ENCODE measurements at regions not wholly inside any gene's neighbourhood (a gene's known extent, or its start where the extent isn't known, plus 50 kb on each side); places are given as distances from the start of the nearest gene placed in this dataset.

DNA sequence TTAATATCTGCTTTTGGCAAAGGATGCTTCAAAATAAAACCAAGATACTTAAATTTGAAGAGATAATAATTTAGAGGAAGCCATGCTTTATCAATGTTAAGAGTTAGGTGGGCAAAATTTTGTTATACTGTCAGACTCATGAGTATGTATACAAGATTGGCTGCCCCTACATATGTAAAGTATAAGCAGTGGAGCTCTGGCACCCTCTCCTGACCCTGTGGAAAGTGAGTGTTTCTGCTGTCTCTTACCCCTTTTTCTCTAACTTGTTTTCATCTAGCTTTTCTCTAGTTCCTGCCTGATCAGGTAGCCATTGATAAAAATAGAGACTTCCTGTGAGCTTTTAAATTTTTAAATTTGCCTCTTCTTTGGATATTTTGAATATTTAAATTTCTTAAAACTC is 710.9 kb upstream of the SPRY2 start:
- Histone ChIP-seq H3K79me2 (replicated peaks; ENCODE audit: insufficient read depth, low read length) (no peaks in the 10 kb centered on the region), H3K4me3 (ENCODE audit: low read length) (no peak overlapping the region), H4K20me1 (ENCODE audit: insufficient read depth) (no peaks in the 10 kb centered on the region), H3K36me3 (ENCODE audit: insufficient read depth, low read length) (no peaks in the 10 kb centered on the region), H3F3A (ENCODE audit: insufficient read depth, low read length, poor library complexity, severe bottlenecking) (no peaks in the 10 kb centered on the region), H3K4me2 (ENCODE audit: low read length) (no peak overlapping the region), H3K9ac (ENCODE audit: low read length) (no peak overlapping the region), H3K27me3 (ENCODE audit: insufficient read depth, low read depth, low read length) (no peaks in the 10 kb centered on the region), H2AFZ (ENCODE audit: low read depth, low read length) (no peak overlapping the region), H3K9me2 (ENCODE audit: insufficient read depth, low read length) (no peaks in the 10 kb centered on the region), H3K9me3 (ENCODE audit: low read length) (no peaks in the 10 kb centered on the region), H3K27ac (ENCODE audit: low read length) (no peak overlapping the region)
- no peak for TF ChIP-seq POLR2AphosphoS5 (IDR thresholded peaks at IDR 0.05)
- no peak for TF ChIP-seq SMC3 (conservative IDR thresholded peaks at IDR 0.05; ENCODE audit: poor library complexity)
- TF ChIP-seq MXI1 (conservative IDR thresholded peaks at IDR 0.05; ENCODE audit: poor library complexity, severe bottlenecking): no peak
- TF ChIP-seq, protein P1, sequence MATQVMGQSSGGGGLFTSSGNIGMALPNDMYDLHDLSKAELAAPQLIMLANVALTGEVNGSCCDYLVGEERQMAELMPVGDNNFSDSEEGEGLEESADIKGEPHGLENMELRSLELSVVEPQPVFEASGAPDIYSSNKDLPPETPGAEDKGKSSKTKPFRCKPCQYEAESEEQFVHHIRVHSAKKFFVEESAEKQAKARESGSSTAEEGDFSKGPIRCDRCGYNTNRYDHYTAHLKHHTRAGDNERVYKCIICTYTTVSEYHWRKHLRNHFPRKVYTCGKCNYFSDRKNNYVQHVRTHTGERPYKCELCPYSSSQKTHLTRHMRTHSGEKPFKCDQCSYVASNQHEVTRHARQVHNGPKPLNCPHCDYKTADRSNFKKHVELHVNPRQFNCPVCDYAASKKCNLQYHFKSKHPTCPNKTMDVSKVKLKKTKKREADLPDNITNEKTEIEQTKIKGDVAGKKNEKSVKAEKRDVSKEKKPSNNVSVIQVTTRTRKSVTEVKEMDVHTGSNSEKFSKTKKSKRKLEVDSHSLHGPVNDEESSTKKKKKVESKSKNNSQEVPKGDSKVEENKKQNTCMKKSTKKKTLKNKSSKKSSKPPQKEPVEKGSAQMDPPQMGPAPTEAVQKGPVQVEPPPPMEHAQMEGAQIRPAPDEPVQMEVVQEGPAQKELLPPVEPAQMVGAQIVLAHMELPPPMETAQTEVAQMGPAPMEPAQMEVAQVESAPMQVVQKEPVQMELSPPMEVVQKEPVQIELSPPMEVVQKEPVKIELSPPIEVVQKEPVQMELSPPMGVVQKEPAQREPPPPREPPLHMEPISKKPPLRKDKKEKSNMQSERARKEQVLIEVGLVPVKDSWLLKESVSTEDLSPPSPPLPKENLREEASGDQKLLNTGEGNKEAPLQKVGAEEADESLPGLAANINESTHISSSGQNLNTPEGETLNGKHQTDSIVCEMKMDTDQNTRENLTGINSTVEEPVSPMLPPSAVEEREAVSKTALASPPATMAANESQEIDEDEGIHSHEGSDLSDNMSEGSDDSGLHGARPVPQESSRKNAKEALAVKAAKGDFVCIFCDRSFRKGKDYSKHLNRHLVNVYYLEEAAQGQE (IDR thresholded peaks at IDR 0.05; ENCODE audit: borderline replicate concordance): no peak
- no peak for TF ChIP-seq EZH2 (IDR thresholded peaks at IDR 0.05; ENCODE audit: borderline replicate concordance, insufficient read depth, low read length, poor library complexity, severe bottlenecking)
- TF ChIP-seq RAD21 (conservative IDR thresholded peaks at IDR 0.05): no peak
- TF ChIP-seq EP300 (conservative IDR thresholded peaks at IDR 0.05; ENCODE audit: poor library complexity, severe bottlenecking): no peak
- no peak for TF ChIP-seq CTCF (IDR thresholded peaks at IDR 0.05; ENCODE audit: poor library complexity, severe bottlenecking)

- H3K4me3 ChIP-seq (ENCODE audit: low read length): no peak overlapping the region
- no peak overlapping the region for H3K27ac ChIP-seq (ENCODE audit: low read length)
- no peaks in the 10 kb centered on the region for H4K20me1 ChIP-seq (ENCODE audit: insufficient read depth)
- no peaks in the 10 kb centered on the region for H3K9me3 ChIP-seq (ENCODE audit: low read length)
- H3K27me3 ChIP-seq (ENCODE audit: insufficient read depth, low read depth, low read length): no peaks in the 10 kb centered on the region
- TF ChIP-seq EZH2 (IDR thresholded peaks at IDR 0.05; ENCODE audit: borderline replicate concordance, insufficient read depth, low read length, poor library complexity, severe bottlenecking) (no peak), RAD21 (conservative IDR thresholded peaks at IDR 0.05) (no peak), MXI1 (conservative IDR thresholded peaks at IDR 0.05; ENCODE audit: poor library complexity, severe bottlenecking) (no peak), SMC3 (conservative IDR thresholded peaks at IDR 0.05; ENCODE audit: poor library complexity) (no peak), CTCF (IDR thresholded peaks at IDR 0.05; ENCODE audit: poor library complexity, severe bottlenecking) (no peak), POLR2AphosphoS5 (IDR thresholded peaks at IDR 0.05) (no peak), EP300 (conservative IDR thresholded peaks at IDR 0.05; ENCODE audit: poor library complexity, severe bottlenecking) (no peak), TAF1 (IDR thresholded peaks at IDR 0.05; ENCODE audit: low read depth) (no peak)
- TF ChIP-seq, protein P1 (IDR thresholded peaks at IDR 0.05; ENCODE audit: borderline replicate concordance): no peak
- no peak overlapping the region for H3K9ac ChIP-seq (ENCODE audit: low read length)
- H3K9me2 ChIP-seq (ENCODE audit: insufficient read depth, low read length): no peaks in the 10 kb centered on the region
- H3K79me2 ChIP-seq (replicated peaks; ENCODE audit: insufficient read depth, low read length): no peaks in the 10 kb centered on the region
- H3K4me2 ChIP-seq (ENCODE audit: low read length): no peak overlapping the region
- no peaks in the 10 kb centered on the region for H3F3A ChIP-seq (ENCODE audit: insufficient read depth, low read length, poor library complexity, severe bottlenecking)
- H3K36me3 ChIP-seq (ENCODE audit: insufficient read depth, low read length): no peaks in the 10 kb centered on the region
- H2AFZ ChIP-seq (ENCODE audit: low read depth, low read length): no peak overlapping the region
Measured at GRCh38 chr13:81048026-81048461, 707.1 kb upstream of the SPRY2 start.
